ENCODE measurements at regions not wholly inside any gene's neighbourhood (a gene's known extent, or its start where the extent isn't known, plus 50 kb on each side); places are given as distances from the start of the nearest gene placed in this dataset.

DNA sequence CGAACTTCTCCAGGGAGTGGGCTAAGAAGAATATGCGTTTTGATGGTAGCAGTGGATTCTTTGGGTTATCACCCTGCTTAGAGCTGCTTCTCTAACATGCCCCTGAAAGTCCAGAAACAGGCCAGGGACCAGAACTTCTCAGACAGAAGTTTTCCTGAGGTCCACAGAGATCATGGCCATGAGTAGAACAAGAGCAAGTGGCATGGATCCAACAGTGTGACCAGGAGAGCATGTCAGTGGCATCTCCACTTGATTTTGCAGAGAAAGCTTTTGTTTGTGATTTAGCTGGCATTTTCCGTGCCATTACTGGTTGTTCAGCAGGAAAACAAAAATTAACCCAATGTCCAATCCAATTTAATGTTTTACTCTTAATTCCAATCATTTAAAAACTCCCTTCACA is 298.5 kb upstream of the CD180 start:
- no peaks in the 10 kb centered on the region for H3K4me1 ChIP-seq (ENCODE audit: control insufficient read depth, extremely low read depth, insufficient read depth, low read length)
- no peak for DNase-seq (ENCODE audit: low read depth, low spot score)
- H3K9me3 ChIP-seq (ENCODE audit: control insufficient read depth, low read depth, low read length) = no peaks in the 10 kb centered on the region
- no peak overlapping the region for H2AFZ ChIP-seq (ENCODE audit: control insufficient read depth, low read length)
- no peaks in the 10 kb centered on the region for H3K9me1 ChIP-seq (ENCODE audit: control insufficient read depth, extremely low read depth, insufficient read depth, low read length)
- no peak for FAIRE-seq
- H3K27ac ChIP-seq (ENCODE audit: control insufficient read depth, insufficient read depth, low read length) = no peak overlapping the region
- H3K79me2 ChIP-seq (ENCODE audit: control insufficient read depth, insufficient read depth, low read length) = no peaks in the 10 kb centered on the region
- H3K27me3 ChIP-seq (ENCODE audit: control insufficient read depth, extremely low read depth, insufficient read depth, low read length) = no peaks in the 10 kb centered on the region
- TF ChIP-seq, protein P1, sequence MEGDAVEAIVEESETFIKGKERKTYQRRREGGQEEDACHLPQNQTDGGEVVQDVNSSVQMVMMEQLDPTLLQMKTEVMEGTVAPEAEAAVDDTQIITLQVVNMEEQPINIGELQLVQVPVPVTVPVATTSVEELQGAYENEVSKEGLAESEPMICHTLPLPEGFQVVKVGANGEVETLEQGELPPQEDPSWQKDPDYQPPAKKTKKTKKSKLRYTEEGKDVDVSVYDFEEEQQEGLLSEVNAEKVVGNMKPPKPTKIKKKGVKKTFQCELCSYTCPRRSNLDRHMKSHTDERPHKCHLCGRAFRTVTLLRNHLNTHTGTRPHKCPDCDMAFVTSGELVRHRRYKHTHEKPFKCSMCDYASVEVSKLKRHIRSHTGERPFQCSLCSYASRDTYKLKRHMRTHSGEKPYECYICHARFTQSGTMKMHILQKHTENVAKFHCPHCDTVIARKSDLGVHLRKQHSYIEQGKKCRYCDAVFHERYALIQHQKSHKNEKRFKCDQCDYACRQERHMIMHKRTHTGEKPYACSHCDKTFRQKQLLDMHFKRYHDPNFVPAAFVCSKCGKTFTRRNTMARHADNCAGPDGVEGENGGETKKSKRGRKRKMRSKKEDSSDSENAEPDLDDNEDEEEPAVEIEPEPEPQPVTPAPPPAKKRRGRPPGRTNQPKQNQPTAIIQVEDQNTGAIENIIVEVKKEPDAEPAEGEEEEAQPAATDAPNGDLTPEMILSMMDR (optimal IDR thresholded peaks at IDR 0.05 in 1 of 3, IDR thresholded peaks at IDR 0.05 in 1 of 3, conservative IDR thresholded peaks at IDR 0.05 in 1 of 3; ENCODE audit: extremely low read depth in 1 of 3, insufficient read depth in 2 of 3, low read length in 3 of 3) = no peak
- no peak for TF ChIP-seq EZH2 (IDR thresholded peaks at IDR 0.05; ENCODE audit: low read length)
- no peaks in the 10 kb centered on the region for H3K36me3 ChIP-seq (ENCODE audit: control insufficient read depth in 2 of 2, extremely low read depth in 1 of 2, insufficient read depth in 2 of 2, low read length in 2 of 2)
- H3K4me3 ChIP-seq (ENCODE audit: control insufficient read depth in 2 of 3, extremely low read depth in 1 of 3, insufficient read depth in 2 of 3, low read depth in 1 of 3, low read length in 3 of 3) = no peak overlapping the region
- no peak overlapping the region for H3K9ac ChIP-seq (ENCODE audit: control insufficient read depth, extremely low read depth, insufficient read depth, low read length)
- no peak overlapping the region for H3K4me2 ChIP-seq (ENCODE audit: control insufficient read depth, extremely low read depth, insufficient read depth, low read depth, low read length)
- dilution Hi-C loops (cut with MboI; ENCODE audit: extremely low pct_ligation_motif_present, low sequenced_read_pairs) = no loop called here
- H4K20me1 ChIP-seq (ENCODE audit: control insufficient read depth, extremely low read depth, insufficient read depth, low read length) = no peaks in the 10 kb centered on the region

DNA sequence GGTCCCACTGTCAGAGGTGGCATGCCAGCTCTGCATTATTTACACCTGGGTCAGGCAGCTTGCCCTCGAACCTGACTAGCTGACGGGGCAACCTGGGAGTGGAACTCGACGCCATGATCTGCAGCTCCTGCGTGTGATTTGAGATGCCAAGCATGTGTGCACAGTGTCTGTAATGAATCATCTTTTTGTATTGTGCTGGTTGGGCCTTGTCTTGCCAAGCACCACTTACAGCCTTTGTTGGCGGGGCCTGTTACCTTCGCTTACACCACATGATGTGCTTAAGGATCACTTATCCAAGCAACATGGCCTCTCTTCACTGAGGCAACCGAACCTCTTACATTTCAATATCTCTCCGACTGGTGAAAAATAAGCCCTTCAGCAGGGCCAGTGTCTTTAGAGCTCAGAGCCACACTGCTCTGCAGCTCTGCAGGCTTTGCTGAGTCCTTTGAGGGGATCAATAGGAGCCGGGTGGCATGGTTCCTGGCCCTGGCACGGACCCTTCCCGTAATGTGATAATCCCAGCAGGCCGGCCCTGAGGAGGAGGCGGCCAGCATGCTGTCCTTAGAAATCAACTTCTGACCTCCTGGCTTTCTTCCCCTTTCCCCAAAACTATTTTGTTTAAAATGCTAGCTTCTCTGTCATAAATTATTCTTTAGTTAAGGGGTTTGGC is 297.7 kb upstream of the CD180 start:
- Histone ChIP-seq H2AFZ (ENCODE audit: control insufficient read depth, low read length) (no peak overlapping the region), H3K4me1 (ENCODE audit: control insufficient read depth, extremely low read depth, insufficient read depth, low read length) (no peaks in the 10 kb centered on the region), H3K9ac (ENCODE audit: control insufficient read depth, extremely low read depth, insufficient read depth, low read length) (no peak overlapping the region), H3K27me3 (ENCODE audit: control insufficient read depth, extremely low read depth, insufficient read depth, low read length) (no peaks in the 10 kb centered on the region), H3K27ac (ENCODE audit: control insufficient read depth, insufficient read depth, low read length) (no peak overlapping the region), H3K36me3 (ENCODE audit: control insufficient read depth in 2 of 2, extremely low read depth in 1 of 2, insufficient read depth in 2 of 2, low read length in 2 of 2) (no peaks in the 10 kb centered on the region), H3K79me2 (ENCODE audit: control insufficient read depth, insufficient read depth, low read length) (no peaks in the 10 kb centered on the region), H3K9me3 (ENCODE audit: control insufficient read depth, low read depth, low read length) (no peaks in the 10 kb centered on the region), H3K4me3 (ENCODE audit: control insufficient read depth in 2 of 3, extremely low read depth in 1 of 3, insufficient read depth in 2 of 3, low read depth in 1 of 3, low read length in 3 of 3) (no peak overlapping the region), H3K4me2 (ENCODE audit: control insufficient read depth, extremely low read depth, insufficient read depth, low read depth, low read length) (no peak overlapping the region), H4K20me1 (ENCODE audit: control insufficient read depth, extremely low read depth, insufficient read depth, low read length) (no peaks in the 10 kb centered on the region), H3K9me1 (ENCODE audit: control insufficient read depth, extremely low read depth, insufficient read depth, low read length) (no peaks in the 10 kb centered on the region)
- DNase-seq (ENCODE audit: low read depth, low spot score) (no peak), FAIRE-seq (no peak)
- dilution Hi-C loops (cut with MboI; ENCODE audit: extremely low pct_ligation_motif_present, low sequenced_read_pairs) = no loop called here
- TF ChIP-seq EZH2 (IDR thresholded peaks at IDR 0.05; ENCODE audit: low read length) = no peak
- TF ChIP-seq, protein P1 (optimal IDR thresholded peaks at IDR 0.05 in 1 of 3, IDR thresholded peaks at IDR 0.05 in 1 of 3, conservative IDR thresholded peaks at IDR 0.05 in 1 of 3; ENCODE audit: extremely low read depth in 1 of 3, insufficient read depth in 2 of 3, low read length in 3 of 3) = no peak
